Neural progenitor cell (in vitro differentiated cells): ENCODE measurements at regions not wholly inside any gene's neighbourhood (a gene's known extent, or its start where the extent isn't known, plus 50 kb on each side); places are given as distances from the start of the nearest gene placed in this dataset.

Experiments
- CTCF ChIP-seq: fragments of 200-600 bp; sonication (generic); IDR thresholded peaks from 2 replicates; pipeline ENCODE4 v1.5.1; 2017; ENCODE audit warnings: antibody characterized with exemption, mild to moderate bottlenecking
- EZH2 ChIP-seq: fragments of 200-600 bp; sonication (generic); IDR thresholded peaks from 2 replicates; pipeline ENCODE4 v1.6.1; 2017; ENCODE audit warnings: antibody characterized with exemption, mild to moderate bottlenecking, moderate library complexity
- EZH2phosphoT487 ChIP-seq: fragments of 200-600 bp; sonication (generic); IDR thresholded peaks from 2 replicates; pipeline ENCODE4 v1.6.1; 2017; ENCODE audit warnings: antibody characterized with exemption

- no peak for TF ChIP-seq CTCF
- no peak for TF ChIP-seq EZH2phosphoT487
- no peak for TF ChIP-seq EZH2
Observed at GRCh38 chr3:180860180-180860858, 52.2 kb upstream of the FXR1 start.
